HG03575 (cell line): ENCODE measurements at regions not wholly inside any gene's neighbourhood (a gene's known extent, or its start where the extent isn't known, plus 50 kb on each side); places are given as distances from the start of the nearest gene placed in this dataset.

Experiments used
- ATAC-seq: cut with Tn5 transposase; IDR thresholded peaks from one replicate; pipeline ENCODE4 v1.9.1; 2021; ENCODE audit not compliant: unreplicated experiment, insufficient number of reproducible peaks, low FRiP score; ENCODE audit errors: extremely low read depth

- ATAC-seq = no peak
Measured at GRCh38 chr18:70456376-70456775, 167.5 kb downstream of the SOCS6 start.

- no peak for ATAC-seq
Measured at GRCh38 chr18:70455731-70456130, 166.9 kb downstream of the SOCS6 start.

GRCh38 chr18:70454704-70455322 lies 166.0 kb downstream of the SOCS6 start:
- ATAC-seq = peak; percentile 50

- ATAC-seq = no peak
Measured at GRCh38 chr18:70453058-70453775, 164.4 kb downstream of the SOCS6 start.

DNA sequence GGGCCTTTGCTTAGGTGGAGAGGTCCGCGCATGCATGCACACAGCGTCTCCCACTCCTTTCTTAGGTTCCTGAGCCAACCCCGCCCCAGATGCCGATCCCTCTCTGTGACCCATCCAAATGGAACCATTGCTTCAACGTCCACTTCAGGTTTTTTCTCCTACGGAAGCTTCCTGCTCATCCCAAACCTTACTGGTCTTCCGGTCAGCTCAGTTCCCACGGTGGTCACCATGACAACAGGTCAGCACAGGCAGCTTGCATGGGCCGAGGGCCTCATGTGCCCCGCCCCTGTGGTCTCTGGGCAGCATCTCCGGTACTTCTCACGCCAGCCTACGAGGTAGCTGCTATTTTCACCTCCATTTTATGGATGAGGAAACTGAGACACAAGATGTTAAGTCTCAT lies 163.7 kb downstream of the SOCS6 start:
- ATAC-seq = no peak

GRCh38 chr18:70450426-70451253 lies 161.8 kb downstream of the SOCS6 start:
- ATAC-seq = no peak

- ATAC-seq = no peak
Measured at GRCh38 chr18:70448588-70448987, 159.7 kb downstream of the SOCS6 start.

GRCh38 chr18:70446063-70446462 lies 157.2 kb downstream of the SOCS6 start:
- ATAC-seq = no peak

DNA sequence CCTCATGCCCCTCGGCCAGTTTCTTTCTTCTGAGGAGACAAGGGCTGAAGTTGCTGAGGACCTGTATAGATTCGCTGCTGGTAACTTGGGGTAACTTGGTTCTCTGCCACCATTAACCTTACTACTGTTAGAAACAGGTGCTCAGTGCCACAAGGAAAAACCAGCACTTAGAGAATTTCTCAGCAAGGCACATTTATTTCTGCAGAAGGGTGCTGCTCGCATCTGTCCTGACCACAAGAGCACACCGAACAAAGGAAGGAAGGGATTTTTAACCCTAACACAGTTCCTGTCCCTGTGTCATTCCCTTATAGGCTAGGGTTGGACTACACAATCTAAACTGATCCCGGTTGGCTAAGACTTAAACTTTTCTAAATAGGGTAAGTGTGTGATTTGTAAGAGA lies 154.1 kb downstream of the SOCS6 start:
- no peak for ATAC-seq

DNA sequence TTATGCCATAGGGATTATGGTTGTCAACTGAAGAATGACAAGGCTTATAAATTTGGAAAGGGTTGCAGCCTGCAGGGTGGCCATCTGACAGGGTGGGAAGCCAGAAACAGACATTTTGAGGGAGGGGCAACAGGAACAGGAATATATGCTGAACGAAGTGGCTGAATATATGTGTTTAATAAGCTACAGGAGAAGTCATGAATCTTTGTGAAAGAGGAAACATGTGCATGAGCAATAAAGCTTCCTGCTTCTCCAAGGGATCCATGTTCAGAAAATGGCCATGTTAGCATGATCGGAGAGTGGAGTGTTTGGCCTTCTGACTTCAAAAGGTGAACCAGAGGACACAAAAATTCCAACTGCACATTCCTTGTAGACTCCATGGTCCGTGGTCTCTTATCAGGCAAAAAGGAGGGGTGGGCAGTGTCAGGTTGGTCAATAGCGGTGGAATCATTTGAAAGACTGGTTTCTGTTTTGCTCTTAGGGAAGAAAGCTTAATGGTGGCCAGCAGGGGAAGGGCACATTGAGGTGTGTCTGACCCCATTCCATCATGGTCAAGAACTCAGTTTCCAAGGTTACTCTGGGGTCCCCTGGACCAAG lies 144.1 kb downstream of the SOCS6 start:
- no peak for ATAC-seq

DNA sequence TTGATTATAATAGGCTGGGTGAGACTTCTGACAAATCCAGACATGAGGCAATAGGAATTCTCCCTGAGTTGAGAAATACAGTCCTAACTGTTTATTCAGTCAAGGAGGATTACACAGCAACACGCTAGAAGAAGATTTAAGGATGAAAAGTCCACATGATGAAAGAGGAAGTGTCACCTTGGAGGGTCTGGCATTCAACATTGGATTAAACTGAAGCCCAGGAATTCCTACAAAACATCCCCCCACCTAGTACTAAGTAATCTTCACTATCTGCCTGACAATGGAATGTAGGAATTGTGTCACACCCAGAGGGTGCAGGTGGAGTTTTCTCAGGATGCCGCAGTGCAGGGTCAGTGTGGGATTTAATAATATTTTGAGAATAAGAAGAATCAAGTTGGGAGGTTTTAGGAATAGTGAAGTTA lies 142.4 kb downstream of the SOCS6 start:
- ATAC-seq = no peak

DNA sequence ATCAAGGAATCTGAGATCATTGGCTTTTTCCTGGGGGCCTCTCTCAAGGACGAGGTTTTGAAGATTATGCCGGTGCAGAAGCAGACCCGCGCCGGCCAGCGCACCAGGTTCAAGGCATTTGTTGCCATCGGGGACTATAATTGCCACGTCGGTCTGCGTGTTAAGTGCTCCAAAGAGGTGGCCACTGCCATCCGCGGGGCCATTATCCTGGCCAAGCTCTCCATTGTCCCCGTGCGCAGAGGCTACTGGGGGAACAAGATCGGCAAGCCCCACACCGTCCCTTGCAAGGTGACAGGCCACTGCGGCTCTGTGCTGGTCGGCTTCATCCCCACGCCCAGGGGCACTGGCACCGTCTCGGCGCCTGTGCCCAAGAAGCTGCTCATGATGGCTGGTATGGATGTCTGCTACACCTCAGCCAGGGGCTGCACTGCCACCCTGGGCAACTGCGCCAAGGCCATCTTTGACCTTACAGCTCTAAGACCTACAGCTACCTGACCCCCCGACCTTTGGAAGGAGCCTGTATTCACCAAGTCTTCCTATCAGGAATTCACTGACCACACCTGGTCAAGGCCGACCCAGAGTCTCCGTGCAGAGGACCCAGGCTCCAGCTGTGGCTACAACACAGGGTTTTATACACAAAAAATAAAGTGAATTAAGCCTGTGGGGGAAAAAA lies 141.8 kb downstream of the SOCS6 start:
- no peak for ATAC-seq

- no peak for ATAC-seq
Measured at GRCh38 chr18:70429847-70430500, 141.1 kb downstream of the SOCS6 start.

DNA sequence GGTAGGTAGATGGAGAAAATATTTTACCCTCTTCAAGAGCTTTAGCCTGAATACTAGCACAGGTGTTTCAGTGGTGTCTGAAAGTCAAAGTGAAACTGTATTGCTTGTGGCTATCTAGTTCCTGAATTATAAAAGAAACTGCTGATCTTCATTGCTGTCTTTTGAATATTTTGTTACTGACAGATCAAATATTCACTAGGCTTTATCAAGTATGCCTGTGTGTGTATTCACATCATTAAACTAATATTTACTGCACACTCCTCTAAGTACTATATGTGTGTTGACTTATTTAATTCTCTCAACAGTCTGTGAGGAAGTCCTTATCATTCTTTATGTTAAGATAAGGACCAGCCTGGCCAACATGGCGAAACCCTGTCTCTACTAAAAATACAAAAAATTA lies 139.6 kb downstream of the SOCS6 start:
- peak; percentile 100 for ATAC-seq

DNA sequence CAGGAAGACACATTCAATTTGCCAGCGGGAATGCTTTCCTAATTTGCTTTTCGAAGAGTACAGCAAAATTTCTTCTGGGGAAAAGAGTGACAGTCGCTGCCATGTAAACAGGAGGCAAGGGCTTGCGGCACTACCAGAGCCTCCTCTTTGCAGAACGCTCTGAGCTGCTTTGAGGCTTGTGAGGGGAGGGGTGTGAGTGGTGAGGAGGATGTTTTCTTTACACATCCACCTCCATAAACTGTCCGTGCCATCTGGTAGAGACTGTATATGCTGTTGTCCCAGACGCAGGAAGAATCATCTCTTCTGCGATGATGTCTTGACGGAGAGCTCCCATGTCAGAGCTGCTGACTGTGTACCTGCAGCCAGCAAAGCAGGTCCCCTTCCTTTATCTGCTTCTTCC lies 138.0 kb downstream of the SOCS6 start:
- no peak for ATAC-seq

GRCh38 chr18:70425236-70425635 lies 136.4 kb downstream of the SOCS6 start:
- ATAC-seq = no peak

- ATAC-seq = no peak
Measured at GRCh38 chr18:70423988-70424387, 135.1 kb downstream of the SOCS6 start.

- no peak for ATAC-seq
Measured at GRCh38 chr18:70423120-70423519, 134.3 kb downstream of the SOCS6 start.
